Progenitor cell of endocrine pancreas (in vitro differentiated cells): ENCODE measurements at regions not wholly inside any gene's neighbourhood (a gene's known extent, or its start where the extent isn't known, plus 50 kb on each side); places are given as distances from the start of the nearest gene placed in this dataset.

Experiments
- DNase-seq: peaks from one replicate; pipeline ENCODE4 v3.0.0; 2021; ENCODE audit warnings: low spot score; ENCODE audit not compliant: unreplicated experiment
- H3K27ac Mint-ChIP-seq: 2 replicates; pipeline ENCODE4 v1.8.0; 2021; ENCODE audit warnings: mild to moderate bottlenecking, moderate library complexity, mixed read lengths
- H3K27me3 Mint-ChIP-seq: 2 replicates; pipeline ENCODE4 v1.8.0; 2021; ENCODE audit warnings: mixed read lengths
- H3K36me3 Mint-ChIP-seq: 2 replicates; pipeline ENCODE4 v1.8.0; 2022; ENCODE audit warnings: mixed read lengths; ENCODE audit not compliant: insufficient read depth
- H3K4me1 Mint-ChIP-seq: 2 replicates; pipeline ENCODE4 v1.8.0; 2021; ENCODE audit warnings: low read depth, mixed read lengths
- H3K4me3 Mint-ChIP-seq: 2 replicates; pipeline ENCODE4 v1.8.0; 2021; ENCODE audit warnings: low read depth, mild to moderate bottlenecking, moderate library complexity, mixed read lengths
- H3K9me3 Mint-ChIP-seq: 2 replicates; pipeline ENCODE4 v1.8.0; 2021; ENCODE audit warnings: low read depth, mixed read lengths
- TF ChIP-seq, protein P1 (sequence below): fragments of 200-600 bp; sonication (generic); IDR thresholded peaks from one replicate; pipeline ENCODE4 v1.5.0; 2021; ENCODE audit warnings: antibody characterized with exemption, mild to moderate bottlenecking; ENCODE audit not compliant: unreplicated experiment

DNA sequence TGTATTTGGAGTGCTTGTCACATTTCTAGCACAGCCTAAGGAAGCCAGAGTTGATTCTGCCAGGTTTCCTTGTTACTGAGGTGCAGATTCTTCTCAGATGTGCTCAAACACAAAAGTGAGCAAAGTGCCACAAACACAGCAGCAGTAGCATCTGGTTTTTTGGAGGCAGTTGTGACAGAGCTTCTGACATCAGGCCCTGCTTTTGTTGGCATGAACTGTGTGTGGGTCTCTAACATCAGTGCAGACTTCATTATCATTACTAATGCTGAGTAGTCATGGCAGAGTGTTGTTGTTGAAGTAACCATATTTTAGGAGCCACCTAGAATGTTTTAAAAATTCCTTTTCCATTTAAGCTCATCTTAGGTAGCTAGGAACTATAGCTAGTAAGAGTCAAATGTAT lies 656.6 kb downstream of the ANKRD50 start:
- H3K4me1 Mint-ChIP-seq: no peaks in the 10 kb centered on the region
- no peak overlapping the region for H3K27ac Mint-ChIP-seq
- H3K9me3 Mint-ChIP-seq: no peaks in the 10 kb centered on the region
- TF ChIP-seq, protein P1, sequence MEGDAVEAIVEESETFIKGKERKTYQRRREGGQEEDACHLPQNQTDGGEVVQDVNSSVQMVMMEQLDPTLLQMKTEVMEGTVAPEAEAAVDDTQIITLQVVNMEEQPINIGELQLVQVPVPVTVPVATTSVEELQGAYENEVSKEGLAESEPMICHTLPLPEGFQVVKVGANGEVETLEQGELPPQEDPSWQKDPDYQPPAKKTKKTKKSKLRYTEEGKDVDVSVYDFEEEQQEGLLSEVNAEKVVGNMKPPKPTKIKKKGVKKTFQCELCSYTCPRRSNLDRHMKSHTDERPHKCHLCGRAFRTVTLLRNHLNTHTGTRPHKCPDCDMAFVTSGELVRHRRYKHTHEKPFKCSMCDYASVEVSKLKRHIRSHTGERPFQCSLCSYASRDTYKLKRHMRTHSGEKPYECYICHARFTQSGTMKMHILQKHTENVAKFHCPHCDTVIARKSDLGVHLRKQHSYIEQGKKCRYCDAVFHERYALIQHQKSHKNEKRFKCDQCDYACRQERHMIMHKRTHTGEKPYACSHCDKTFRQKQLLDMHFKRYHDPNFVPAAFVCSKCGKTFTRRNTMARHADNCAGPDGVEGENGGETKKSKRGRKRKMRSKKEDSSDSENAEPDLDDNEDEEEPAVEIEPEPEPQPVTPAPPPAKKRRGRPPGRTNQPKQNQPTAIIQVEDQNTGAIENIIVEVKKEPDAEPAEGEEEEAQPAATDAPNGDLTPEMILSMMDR: no peak
- H3K27me3 Mint-ChIP-seq: no peaks in the 10 kb centered on the region
- no peak overlapping the region for H3K4me3 Mint-ChIP-seq
- no peak for DNase-seq
- no peaks in the 10 kb centered on the region for H3K36me3 Mint-ChIP-seq

DNA sequence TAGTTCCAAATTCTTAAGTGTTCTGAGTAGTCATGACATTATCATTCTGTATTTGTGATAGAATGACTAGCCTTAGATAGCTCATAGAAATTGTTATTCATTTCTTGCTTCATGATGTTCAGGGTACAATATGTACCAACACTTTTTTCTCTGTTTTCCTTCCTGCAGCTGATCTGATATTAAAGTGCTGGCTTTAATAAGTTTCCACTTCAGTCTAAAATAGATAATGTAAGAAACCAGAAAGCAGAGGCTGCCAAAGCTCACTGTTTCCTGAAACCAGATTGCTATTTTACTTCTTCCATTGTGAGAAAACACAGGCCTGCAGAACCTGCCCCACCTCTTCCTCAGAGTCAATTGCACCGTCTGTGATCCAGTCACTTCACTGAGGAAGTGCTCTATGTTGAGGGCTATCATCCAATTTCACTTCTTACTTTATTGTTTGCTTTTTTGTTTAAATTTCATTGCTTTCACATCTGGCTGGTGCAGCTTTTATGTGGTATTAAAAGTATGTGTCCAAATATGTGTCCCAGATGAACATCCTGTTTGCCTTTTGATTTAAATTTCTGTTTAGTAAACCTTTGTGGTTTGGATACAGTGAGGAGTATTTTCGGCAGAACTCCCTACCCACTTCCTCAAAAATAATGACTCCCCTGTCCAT lies 652.1 kb downstream of the ANKRD50 start:
- Mint-ChIP-seq H3K27me3 (no peaks in the 10 kb centered on the region), H3K4me3 (no peak overlapping the region), H3K27ac (no peak overlapping the region), H3K36me3 (no peaks in the 10 kb centered on the region), H3K9me3 (no peaks in the 10 kb centered on the region), H3K4me1 (no peaks in the 10 kb centered on the region)
- no peak for DNase-seq
- TF ChIP-seq, protein P1: no peak

DNA sequence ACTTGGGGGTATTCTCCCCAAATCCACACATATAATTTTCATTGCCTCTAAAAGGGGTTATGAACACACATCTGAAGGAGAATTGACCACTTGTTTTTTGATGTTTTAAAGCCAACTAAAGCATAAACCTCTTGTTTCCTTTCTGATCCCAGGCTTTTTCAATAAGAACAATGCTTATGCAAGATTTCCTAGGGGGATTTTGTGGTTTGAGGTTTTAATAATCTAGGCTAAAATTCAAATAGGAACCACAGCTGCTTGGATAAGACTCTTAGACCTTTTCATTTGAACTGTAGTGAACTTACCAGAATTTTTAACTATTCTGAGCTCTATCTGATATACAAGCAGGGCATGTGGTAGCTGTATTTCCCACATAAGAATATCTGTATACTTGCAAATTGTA lies 651.1 kb downstream of the ANKRD50 start:
- DNase-seq: no peak
- Mint-ChIP-seq H3K4me3 (no peak overlapping the region), H3K4me1 (no peaks in the 10 kb centered on the region), H3K27ac (no peak overlapping the region), H3K36me3 (no peaks in the 10 kb centered on the region), H3K9me3 (no peaks in the 10 kb centered on the region), H3K27me3 (no peaks in the 10 kb centered on the region)
- TF ChIP-seq, protein P1: no peak

DNA sequence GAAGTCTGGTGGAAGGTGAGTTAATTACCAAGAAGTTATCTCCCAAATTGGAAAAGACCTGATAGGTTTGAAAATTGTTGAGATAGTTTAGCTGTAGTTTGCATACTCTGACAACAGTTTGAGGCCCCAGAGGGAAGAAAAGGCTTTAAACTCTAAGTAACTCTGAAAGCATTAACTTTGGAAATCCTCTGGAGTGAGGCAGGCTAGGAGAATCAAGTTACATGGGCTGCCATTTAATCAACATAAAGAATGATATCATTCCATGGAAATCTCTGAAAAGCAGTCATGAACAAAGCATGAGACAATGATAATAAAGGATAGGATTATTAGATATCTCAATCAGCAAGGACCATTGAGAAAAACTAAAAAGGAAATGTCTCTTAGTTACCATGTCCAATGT lies 647.1 kb downstream of the ANKRD50 start:
- DNase-seq: no peak
- H3K27me3 Mint-ChIP-seq: no peaks in the 10 kb centered on the region
- no peak overlapping the region for H3K4me3 Mint-ChIP-seq
- TF ChIP-seq, protein P1: no peak
- peaks cover 5% of the 10 kb centered on the region for H3K9me3 Mint-ChIP-seq
- H3K27ac Mint-ChIP-seq: no peak overlapping the region
- no peaks in the 10 kb centered on the region for H3K36me3 Mint-ChIP-seq
- no peaks in the 10 kb centered on the region for H3K4me1 Mint-ChIP-seq

DNA sequence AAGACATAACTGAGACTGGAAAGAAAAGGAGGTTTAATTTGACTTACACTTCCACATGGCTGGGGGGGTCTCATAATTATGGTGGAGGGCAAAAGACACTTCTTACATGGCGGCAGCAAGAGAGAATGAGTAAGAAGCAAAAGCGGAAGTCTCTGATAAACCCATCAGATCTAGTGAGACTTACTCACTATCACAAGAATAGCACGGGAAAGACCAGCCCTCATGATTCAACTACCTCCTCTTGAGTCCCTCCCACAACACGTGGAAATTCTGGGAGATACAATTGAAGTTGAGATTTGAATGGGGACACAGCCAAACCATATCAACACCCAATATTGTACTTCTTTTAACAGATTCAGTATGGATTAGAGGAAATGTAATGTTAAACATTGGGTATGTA lies 646.6 kb downstream of the ANKRD50 start:
- Mint-ChIP-seq H3K36me3 (peaks cover 2% of the 10 kb centered on the region), H3K4me3 (no peak overlapping the region), H3K27me3 (no peaks in the 10 kb centered on the region), H3K4me1 (no peaks in the 10 kb centered on the region), H3K9me3 (peaks cover 10% of the 10 kb centered on the region), H3K27ac (no peak overlapping the region)
- TF ChIP-seq, protein P1: no peak
- no peak for DNase-seq
